Duodenal mucosa (tissue), 2 donors: ENCODE measurements at regions not wholly inside any gene's neighbourhood (a gene's known extent, or its start where the extent isn't known, plus 50 kb on each side); places are given as distances from the start of the nearest gene placed in this dataset.

ENCODE experiments used
- H3K27ac ChIP-seq: one replicate; pipeline ENCODE4 v1.7.0; 2013; ENCODE audit warnings: low read depth, low read length
- H3K27me3 ChIP-seq, 2 donors: one replicate each; pipeline ENCODE4 v1.7.0; 2013; ENCODE audit warnings: low read length in 2 of 2, control low read depth in 1 of 2; ENCODE audit not compliant: insufficient read depth in 2 of 2, control insufficient read depth in 1 of 2
- H3K36me3 ChIP-seq, 2 donors: one replicate each; pipeline ENCODE4 v1.7.0; 2013; ENCODE audit warnings: low read length in 2 of 2, control low read depth in 1 of 2; ENCODE audit not compliant: insufficient read depth in 2 of 2, control insufficient read depth in 1 of 2
- H3K4me1 ChIP-seq, 2 donors: one replicate each; pipeline ENCODE4 v1.7.0; 2013; ENCODE audit warnings: low read length in 2 of 2, control low read depth in 1 of 2; ENCODE audit not compliant: insufficient read depth in 2 of 2, control insufficient read depth in 1 of 2
- H3K4me3 ChIP-seq, 2 donors: one replicate each; pipeline ENCODE4 v1.7.0; 2013; ENCODE audit warnings: low read length in 2 of 2, low read depth in 1 of 2
- H3K9ac ChIP-seq, 2 donors: one replicate each; pipeline ENCODE4 v1.7.0; 2013; ENCODE audit warnings: low read length in 2 of 2, low read depth in 1 of 2
- H3K9me3 ChIP-seq, 2 donors: one replicate each; pipeline ENCODE4 v1.7.0; 2013; ENCODE audit warnings: low read length in 2 of 2, control low read depth in 1 of 2; ENCODE audit not compliant: control insufficient read depth in 1 of 2

DNA sequence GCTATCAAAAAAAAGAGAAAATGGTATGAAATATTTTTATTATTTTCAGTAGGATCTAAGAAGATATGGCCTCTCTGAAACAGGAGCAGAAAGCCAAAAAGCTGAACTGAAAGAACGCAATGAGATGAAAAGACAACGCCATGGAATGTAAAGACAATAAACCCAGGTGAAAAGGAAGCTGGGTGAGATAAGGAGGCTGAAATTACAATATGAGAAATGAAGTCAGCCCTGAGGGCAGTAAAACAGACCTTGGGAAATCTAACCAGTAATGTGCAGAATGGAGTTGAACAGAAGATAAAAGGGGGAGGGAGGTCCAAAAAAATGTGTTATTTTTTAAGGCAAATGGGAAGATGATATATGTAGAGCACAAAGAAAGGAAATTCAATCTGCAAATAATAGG is 265.3 kb downstream of the ENC1 start:
- H3K9ac ChIP-seq: no peak overlapping the region
- no peaks in the 10 kb centered on the region for H3K27me3 ChIP-seq
- H3K4me3 ChIP-seq: no peak overlapping the region
- H3K27ac ChIP-seq: no peak overlapping the region
- H3K4me1 ChIP-seq: peaks cover 0 to 11% of the 10 kb centered on the region in 2 donors
- peaks cover 0 to 2% of the 10 kb centered on the region in 2 donors for H3K9me3 ChIP-seq
- no peaks in the 10 kb centered on the region for H3K36me3 ChIP-seq

GRCh38 chr5:74374656-74375055 is 265.9 kb downstream of the ENC1 start:
- Histone ChIP-seq H3K27ac (no peak overlapping the region), H3K9me3 (peaks cover 0 to 2% of the 10 kb centered on the region in 2 donors), H3K9ac (no peak overlapping the region)

DNA sequence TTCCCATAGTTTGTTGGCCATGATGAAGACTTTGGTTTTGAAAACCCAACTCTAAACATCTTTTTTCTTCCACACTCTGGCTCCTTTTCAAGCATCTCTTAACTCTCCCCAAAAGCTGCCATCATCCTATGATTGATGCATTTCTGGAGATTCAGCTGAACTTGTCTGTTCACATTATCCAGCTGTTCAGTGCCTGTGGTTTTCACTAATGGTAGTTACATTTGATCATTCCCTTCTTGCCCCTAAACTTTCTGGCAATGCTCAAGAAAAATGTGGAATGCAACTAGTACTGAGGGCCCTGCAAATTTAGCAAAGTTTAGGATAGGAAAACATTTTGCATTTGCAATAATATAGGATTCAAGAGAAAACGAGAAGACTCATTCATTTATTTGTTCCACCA is 267.5 kb downstream of the ENC1 start:
- no peak overlapping the region for H3K9ac ChIP-seq
- H3K9me3 ChIP-seq: peaks cover 0 to 2% of the 10 kb centered on the region in 2 donors
- H3K27ac ChIP-seq: no peak overlapping the region

More at GRCh38 chr5:74374656-74375055, 265.9 kb downstream of the ENC1 start:
- H3K4me3 ChIP-seq: no peak overlapping the region
- H3K4me1 ChIP-seq: peaks cover 0 to 5% of the 10 kb centered on the region in 2 donors
- no peaks in the 10 kb centered on the region for H3K36me3 ChIP-seq
- no peaks in the 10 kb centered on the region for H3K27me3 ChIP-seq

GRCh38 chr5:74372502-74373064 is 267.9 kb downstream of the ENC1 start:
- Histone ChIP-seq H3K27ac (no peak overlapping the region), H3K4me1 (peaks cover 0 to 5% of the 10 kb centered on the region in 2 donors), H3K36me3 (no peaks in the 10 kb centered on the region), H3K4me3 (no peak overlapping the region), H3K9me3 (peaks cover 0 to 2% of the 10 kb centered on the region in 2 donors), H3K27me3 (no peaks in the 10 kb centered on the region), H3K9ac (no peak overlapping the region)

More for the DNA sequence above, 267.5 kb downstream of the ENC1 start:
- Histone ChIP-seq H3K27me3 (no peaks in the 10 kb centered on the region), H3K36me3 (no peaks in the 10 kb centered on the region), H3K4me1 (peaks cover 0 to 5% of the 10 kb centered on the region in 2 donors), H3K4me3 (no peak overlapping the region)

- Histone ChIP-seq H3K4me1 (peaks cover 0 to 5% of the 10 kb centered on the region in 2 donors), H3K36me3 (no peaks in the 10 kb centered on the region), H3K9me3 (peaks cover 0 to 2% of the 10 kb centered on the region in 2 donors), H3K9ac (no peak overlapping the region), H3K27me3 (no peaks in the 10 kb centered on the region), H3K4me3 (no peak overlapping the region), H3K27ac (no peak overlapping the region)
These were observed 268.5 kb downstream of the ENC1 start for GRCh38 chr5:74372051-74372450.

DNA sequence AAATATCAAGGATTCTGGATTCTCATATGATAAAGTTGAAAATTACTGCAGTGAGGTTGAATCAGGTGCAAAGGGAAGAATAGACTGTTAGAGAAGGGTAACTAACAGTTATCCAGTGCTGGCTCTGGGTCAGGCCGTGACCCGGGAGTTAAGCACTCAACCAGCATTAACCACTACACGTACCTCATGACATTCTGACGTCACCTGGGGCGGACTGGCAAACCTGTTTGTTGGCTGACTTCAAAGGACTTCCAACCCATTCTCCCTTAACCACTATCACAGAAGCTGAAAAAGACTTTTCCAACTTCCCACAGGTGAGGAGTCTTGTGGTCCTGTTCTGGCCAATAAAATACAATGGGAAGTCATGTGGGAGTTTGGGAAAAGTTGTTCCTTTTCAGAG is 268.9 kb downstream of the ENC1 start:
- H3K4me1 ChIP-seq: peaks cover 0 to 5% of the 10 kb centered on the region in 2 donors
- H3K27me3 ChIP-seq: no peaks in the 10 kb centered on the region
- H3K4me3 ChIP-seq: no peak overlapping the region
- no peaks in the 10 kb centered on the region for H3K36me3 ChIP-seq
- H3K9me3 ChIP-seq: peaks cover 0 to 2% of the 10 kb centered on the region in 2 donors
- no peak overlapping the region for H3K9ac ChIP-seq
- H3K27ac ChIP-seq: no peak overlapping the region

DNA sequence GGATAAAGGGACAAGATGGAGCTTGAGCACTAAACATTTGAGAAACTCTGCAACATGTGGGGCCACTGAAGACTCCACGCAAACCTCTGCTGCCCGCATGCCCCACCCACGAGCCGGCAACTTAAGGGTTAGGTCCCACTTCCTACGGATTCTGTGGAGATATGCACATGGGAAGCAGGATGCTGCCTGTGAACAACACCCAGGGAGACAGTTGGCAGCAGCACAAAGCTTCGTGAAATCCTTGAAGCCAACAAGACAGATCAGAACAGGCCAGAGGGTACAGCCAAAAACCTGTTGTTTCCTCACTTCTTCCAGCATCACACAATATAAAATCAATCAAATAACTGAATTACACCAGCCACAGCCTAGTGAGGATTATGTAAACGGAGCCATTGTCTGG is 270.4 kb downstream of the ENC1 start:
- H3K27ac ChIP-seq: no peak overlapping the region
- H3K9me3 ChIP-seq: no peaks in the 10 kb centered on the region
- H3K36me3 ChIP-seq: no peaks in the 10 kb centered on the region
- no peak overlapping the region for H3K4me3 ChIP-seq
- H3K27me3 ChIP-seq: no peaks in the 10 kb centered on the region
- peaks cover 0 to under 1% of the 10 kb centered on the region in 2 donors for H3K4me1 ChIP-seq
- H3K9ac ChIP-seq: no peak overlapping the region

DNA sequence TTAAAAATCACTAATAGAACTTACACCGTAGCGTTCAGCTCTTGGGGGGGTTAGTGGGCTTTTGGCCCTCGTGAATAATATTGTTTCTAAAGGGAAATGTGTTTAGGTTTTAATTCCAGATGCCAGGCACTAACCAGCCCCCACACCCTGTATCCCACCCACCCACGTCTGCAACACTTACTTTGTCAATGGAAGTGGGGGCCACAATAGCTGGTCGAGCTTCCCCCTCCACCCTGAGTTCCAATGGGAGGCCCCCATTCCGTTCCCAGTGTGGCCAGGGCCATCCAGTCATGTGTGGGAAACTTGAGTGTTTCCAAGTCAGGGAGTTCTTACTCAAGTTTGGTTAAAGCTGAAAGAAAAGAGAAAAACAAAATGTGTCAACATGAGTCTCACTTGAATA is 271.4 kb downstream of the ENC1 start:
- no peak overlapping the region for H3K27ac ChIP-seq

DNA sequence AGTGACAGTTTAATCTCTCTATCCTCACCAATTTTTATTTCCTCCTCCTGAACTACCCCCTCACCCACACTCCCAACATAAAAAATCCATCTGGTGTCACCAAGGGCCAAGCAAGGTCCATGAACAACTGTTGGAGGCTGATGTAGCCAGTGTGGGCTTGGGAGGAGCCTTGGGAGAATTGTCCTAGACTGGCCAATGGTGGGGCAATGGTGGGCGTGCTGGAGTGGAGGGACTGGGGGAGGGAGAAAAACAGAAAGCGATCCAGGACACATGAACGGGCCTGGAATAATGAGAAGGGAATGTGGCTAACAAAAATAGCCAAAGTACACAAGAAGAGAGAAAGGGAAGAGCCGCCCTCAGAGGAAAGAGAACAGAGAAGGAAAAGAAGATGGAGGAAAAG is 272.6 kb downstream of the ENC1 start:
- Histone ChIP-seq H3K9ac (no peak overlapping the region), H3K36me3 (no peaks in the 10 kb centered on the region), H3K9me3 (no peaks in the 10 kb centered on the region), H3K27me3 (no peaks in the 10 kb centered on the region), H3K4me3 (no peak overlapping the region), H3K27ac (no peak overlapping the region), H3K4me1 (peaks cover under 1% of the 10 kb centered on the region in 2 donors)

More for the DNA sequence above, 271.4 kb downstream of the ENC1 start:
- no peaks in the 10 kb centered on the region for H3K27me3 ChIP-seq
- no peaks in the 10 kb centered on the region for H3K4me1 ChIP-seq
- no peak overlapping the region for H3K4me3 ChIP-seq
- H3K9me3 ChIP-seq: no peaks in the 10 kb centered on the region
- H3K9ac ChIP-seq: no peak overlapping the region
- H3K36me3 ChIP-seq: no peaks in the 10 kb centered on the region

DNA sequence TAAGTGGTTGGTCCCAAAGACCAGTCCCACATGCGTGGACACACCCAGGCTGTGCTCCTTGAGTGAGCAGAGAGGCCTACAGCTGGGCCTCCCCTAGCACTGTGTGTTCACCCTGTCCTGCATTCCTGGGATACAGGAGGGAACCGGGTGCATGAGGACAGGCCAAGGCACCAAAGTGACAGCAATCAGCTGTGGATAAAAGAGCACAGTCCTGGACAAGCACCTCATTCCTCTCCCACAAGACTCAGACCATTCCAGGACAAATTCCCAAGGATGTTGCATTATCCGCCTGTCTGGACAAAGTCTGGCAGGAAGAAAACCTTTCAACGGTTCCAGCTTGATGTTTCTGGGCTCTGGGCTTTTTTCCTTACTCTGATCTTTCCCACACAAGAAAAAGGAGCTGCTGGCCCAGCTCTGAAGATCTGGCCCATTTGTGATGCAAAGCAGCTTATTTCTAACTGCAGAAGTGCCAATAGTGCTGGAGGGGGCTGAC is 273.2 kb downstream of the ENC1 start:
- Histone ChIP-seq H3K4me1 (peaks cover 6 to 7% of the 10 kb centered on the region in 2 donors), H3K9me3 (no peaks in the 10 kb centered on the region), H3K4me3 (no peak overlapping the region), H3K36me3 (no peaks in the 10 kb centered on the region), H3K27ac (no peak overlapping the region), H3K9ac (no peak overlapping the region), H3K27me3 (no peaks in the 10 kb centered on the region)
